ENCODE measurements at regions not wholly inside any gene's neighbourhood (a gene's known extent, or its start where the extent isn't known, plus 50 kb on each side); places are given as distances from the start of the nearest gene placed in this dataset.

DNA sequence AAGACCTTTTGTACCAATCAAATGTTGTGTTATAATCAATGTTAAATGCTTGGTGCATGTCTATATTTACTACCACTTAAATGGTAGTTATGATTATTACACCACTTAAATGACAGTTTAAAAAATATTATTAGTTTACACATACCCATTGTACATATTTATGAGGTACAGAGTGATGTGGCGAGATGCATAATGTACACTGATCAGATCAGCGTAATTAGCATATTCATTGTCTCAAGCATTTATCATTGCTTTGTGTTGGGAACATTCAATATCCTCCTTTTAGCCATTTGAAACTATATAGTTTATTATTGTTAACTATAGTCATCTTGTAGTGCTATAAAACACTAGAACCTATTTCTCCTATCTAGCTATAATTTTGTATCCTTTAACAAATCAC is 434.4 kb upstream of the ACTBL2 start:
- TF ChIP-seq, protein P1, sequence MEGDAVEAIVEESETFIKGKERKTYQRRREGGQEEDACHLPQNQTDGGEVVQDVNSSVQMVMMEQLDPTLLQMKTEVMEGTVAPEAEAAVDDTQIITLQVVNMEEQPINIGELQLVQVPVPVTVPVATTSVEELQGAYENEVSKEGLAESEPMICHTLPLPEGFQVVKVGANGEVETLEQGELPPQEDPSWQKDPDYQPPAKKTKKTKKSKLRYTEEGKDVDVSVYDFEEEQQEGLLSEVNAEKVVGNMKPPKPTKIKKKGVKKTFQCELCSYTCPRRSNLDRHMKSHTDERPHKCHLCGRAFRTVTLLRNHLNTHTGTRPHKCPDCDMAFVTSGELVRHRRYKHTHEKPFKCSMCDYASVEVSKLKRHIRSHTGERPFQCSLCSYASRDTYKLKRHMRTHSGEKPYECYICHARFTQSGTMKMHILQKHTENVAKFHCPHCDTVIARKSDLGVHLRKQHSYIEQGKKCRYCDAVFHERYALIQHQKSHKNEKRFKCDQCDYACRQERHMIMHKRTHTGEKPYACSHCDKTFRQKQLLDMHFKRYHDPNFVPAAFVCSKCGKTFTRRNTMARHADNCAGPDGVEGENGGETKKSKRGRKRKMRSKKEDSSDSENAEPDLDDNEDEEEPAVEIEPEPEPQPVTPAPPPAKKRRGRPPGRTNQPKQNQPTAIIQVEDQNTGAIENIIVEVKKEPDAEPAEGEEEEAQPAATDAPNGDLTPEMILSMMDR (IDR thresholded peaks at IDR 0.05; ENCODE audit: insufficient read depth, low read depth, low read length), result no peak
- DNase-seq (ENCODE audit: low read depth), result no peak
- no peaks in the 10 kb centered on the region for H3K27me3 ChIP-seq (ENCODE audit: control insufficient read depth, insufficient read depth, low read length)
- no peak overlapping the region for H3K4me3 ChIP-seq (ENCODE audit: low read depth, low read length)
- no peaks in the 10 kb centered on the region for H3K36me3 ChIP-seq (ENCODE audit: control insufficient read depth, insufficient read depth, low read length)
- ChIA-PET POLR2A (no interaction called here), CTCF (interaction anchor here (0.7 to 1.2 kb wide), 3 partner anchors 11 to 137 kb away, joined by 3 to 6 read pairs (median 6); no protein-coding TSS in a partner anchor)

DNA sequence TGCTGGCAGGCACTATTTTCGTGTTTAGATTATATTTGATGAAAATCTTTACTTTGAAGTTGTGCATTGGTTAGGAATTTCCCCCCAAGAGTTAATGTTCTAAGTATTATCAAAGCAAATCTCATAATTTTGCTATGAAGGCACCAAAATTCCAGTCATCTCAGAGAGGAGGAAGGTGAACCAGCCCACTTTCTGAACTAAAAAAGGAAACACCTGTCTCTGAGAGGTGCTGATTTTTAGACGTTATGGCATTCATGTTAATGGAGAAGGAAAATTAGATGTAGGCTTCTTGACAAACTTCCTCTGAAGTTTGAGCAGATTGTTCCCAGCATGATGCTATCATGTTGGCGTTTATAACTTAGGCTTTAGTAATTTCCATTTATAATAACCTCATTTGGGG is 432.9 kb upstream of the ACTBL2 start:
- ChIA-PET POLR2A (no interaction called here), CTCF (interaction anchor here (1.3 kb wide), 1 partner anchor 544 kb away, joined by 3 read pairs; the partner anchor contains the start of gene PLK2)
- TF ChIP-seq, protein P1 (IDR thresholded peaks at IDR 0.05; ENCODE audit: insufficient read depth, low read depth, low read length), result no peak
- H3K36me3 ChIP-seq (ENCODE audit: control insufficient read depth, insufficient read depth, low read length), result no peaks in the 10 kb centered on the region
- H3K4me3 ChIP-seq (ENCODE audit: low read depth, low read length), result no peak overlapping the region
- DNase-seq (ENCODE audit: low read depth), result no peak
- H3K27me3 ChIP-seq (ENCODE audit: control insufficient read depth, insufficient read depth, low read length), result no peaks in the 10 kb centered on the region

DNA sequence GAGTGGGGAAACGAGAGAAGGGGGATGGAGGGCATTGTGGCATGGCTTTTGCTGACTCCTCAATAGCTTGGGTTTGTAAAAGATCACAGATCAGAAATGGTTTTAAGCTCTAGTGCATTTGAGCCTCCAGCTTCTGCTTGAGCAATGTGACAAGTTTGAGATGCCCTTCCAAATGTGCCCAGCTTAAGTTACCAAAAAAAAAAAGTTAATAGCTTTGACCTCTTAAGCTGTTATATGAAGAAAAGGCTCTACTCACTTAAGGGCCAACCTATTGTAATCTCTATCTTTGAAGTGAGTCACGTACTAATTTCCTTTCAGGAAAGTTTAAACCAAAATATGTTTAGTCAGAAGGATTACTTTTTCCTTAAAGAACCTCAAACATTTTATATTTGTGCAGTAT is 428.8 kb upstream of the ACTBL2 start:
- Histone ChIP-seq H3K4me3 (ENCODE audit: low read depth, low read length) (no peak overlapping the region), H3K36me3 (ENCODE audit: control insufficient read depth, insufficient read depth, low read length) (no peaks in the 10 kb centered on the region), H3K27me3 (ENCODE audit: control insufficient read depth, insufficient read depth, low read length) (no peaks in the 10 kb centered on the region)
- POLR2A ChIA-PET, result no interaction called here
- DNase-seq (ENCODE audit: low read depth), result no peak
- CTCF ChIA-PET, result no interaction called here
- TF ChIP-seq, protein P1 (IDR thresholded peaks at IDR 0.05; ENCODE audit: insufficient read depth, low read depth, low read length), result no peak

DNA sequence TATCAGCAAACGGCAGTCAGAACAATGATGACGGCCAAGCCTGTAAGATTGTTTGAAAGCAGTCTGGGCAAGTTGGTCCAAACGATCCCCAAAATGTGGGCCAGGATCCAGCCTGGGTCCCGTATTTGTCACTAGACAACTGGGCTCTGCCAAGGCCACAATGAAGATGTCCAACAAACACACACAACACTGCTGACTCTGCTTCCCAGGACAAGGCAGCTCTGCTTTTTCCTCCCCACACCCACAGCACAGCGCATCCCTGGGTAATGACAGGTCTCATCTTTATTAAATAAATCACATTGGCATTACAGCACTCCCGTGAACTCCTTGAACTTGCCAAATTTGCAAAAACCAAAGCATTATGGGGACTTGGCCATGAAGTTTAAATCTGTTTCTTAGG is 424.1 kb upstream of the ACTBL2 start:
- DNase-seq (ENCODE audit: low read depth), result no peak
- no peaks in the 10 kb centered on the region for H3K27me3 ChIP-seq (ENCODE audit: control insufficient read depth, insufficient read depth, low read length)
- ChIA-PET CTCF (no interaction called here), POLR2A (no interaction called here)
- no peaks in the 10 kb centered on the region for H3K36me3 ChIP-seq (ENCODE audit: control insufficient read depth, insufficient read depth, low read length)
- no peak overlapping the region for H3K4me3 ChIP-seq (ENCODE audit: low read depth, low read length)
- TF ChIP-seq, protein P1 (IDR thresholded peaks at IDR 0.05; ENCODE audit: insufficient read depth, low read depth, low read length), result no peak

DNA sequence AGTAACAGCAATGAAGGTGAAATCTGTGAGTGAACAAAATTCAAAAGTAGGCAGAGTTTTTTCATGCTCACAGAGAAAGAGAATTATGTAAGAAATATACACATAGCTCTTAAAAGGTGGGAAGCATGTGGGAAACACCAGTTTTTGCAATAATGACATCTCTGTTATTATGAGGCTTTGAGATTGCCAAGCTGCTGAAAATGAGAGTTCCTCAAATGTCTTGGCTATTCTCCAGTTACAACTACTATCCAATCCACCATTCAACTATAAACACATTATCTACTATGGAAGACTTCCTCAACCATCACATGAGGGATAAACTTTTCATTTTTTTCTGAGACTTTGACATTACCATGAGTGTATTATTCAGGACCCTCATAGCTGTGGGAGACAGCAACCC is 420.8 kb upstream of the ACTBL2 start:
- ChIA-PET POLR2A (no interaction called here), CTCF (interaction anchor here (1.2 kb wide), 1 partner anchor 16 kb away, joined by 5 read pairs; no protein-coding TSS in a partner anchor)
- TF ChIP-seq, protein P1 (IDR thresholded peaks at IDR 0.05; ENCODE audit: insufficient read depth, low read depth, low read length), result no peak
- Histone ChIP-seq H3K36me3 (ENCODE audit: control insufficient read depth, insufficient read depth, low read length) (no peaks in the 10 kb centered on the region), H3K27me3 (ENCODE audit: control insufficient read depth, insufficient read depth, low read length) (no peaks in the 10 kb centered on the region), H3K4me3 (ENCODE audit: low read depth, low read length) (no peak overlapping the region)
- DNase-seq (ENCODE audit: low read depth), result no peak

Measured in BJ (cell line).